NCI-H748 (cell line): ENCODE measurements at regions not wholly inside any gene's neighbourhood (a gene's known extent, or its start where the extent isn't known, plus 50 kb on each side); places are given as distances from the start of the nearest gene placed in this dataset.

Experiments used
- DNase-seq: peaks from one replicate; lab custom pipeline; 2025; ENCODE audit not compliant: unreplicated experiment; lab: John Stamatoyannopoulos, UW

DNA sequence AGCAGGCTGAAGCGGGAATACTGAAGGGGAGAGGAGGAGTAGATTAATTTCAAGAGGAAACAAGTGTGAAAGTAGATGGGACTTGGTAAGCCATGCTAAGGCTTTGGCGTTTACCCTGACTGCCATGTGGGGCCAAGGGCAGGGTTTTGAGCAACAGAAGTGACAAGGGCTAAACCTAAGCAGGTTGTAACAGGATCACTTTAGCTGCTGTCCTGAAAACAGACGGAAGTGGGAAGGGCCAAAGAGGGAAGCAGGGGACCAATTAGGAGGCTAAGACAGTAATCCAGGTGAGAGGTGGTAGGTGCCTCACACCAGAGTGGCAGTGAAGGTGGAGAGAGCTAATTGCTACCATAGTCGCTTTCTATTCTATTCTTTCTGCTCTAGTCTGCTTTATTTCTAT, 166.5 kb downstream of the PJA1 start:
- DNase-seq, result no peak

DNA sequence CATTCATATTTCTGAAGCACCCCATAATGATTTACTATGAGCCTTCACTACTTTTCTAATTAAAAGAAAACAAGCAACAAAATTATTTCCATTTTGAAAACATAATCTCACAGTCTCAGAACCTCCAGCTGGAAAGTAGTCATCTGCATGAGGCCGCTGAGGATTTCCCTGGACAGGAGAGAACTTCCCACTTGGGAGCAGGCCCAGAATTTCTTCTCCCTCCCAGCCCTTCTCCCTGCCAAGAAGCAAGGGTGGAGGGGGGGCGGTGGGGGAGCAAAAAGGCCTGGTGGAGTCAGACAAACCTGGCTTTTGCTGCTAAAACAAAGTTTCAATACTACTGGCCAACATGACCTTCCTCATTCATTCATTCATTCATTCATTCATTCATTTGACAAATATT, 167.3 kb downstream of the PJA1 start:
- no peak for DNase-seq

DNA sequence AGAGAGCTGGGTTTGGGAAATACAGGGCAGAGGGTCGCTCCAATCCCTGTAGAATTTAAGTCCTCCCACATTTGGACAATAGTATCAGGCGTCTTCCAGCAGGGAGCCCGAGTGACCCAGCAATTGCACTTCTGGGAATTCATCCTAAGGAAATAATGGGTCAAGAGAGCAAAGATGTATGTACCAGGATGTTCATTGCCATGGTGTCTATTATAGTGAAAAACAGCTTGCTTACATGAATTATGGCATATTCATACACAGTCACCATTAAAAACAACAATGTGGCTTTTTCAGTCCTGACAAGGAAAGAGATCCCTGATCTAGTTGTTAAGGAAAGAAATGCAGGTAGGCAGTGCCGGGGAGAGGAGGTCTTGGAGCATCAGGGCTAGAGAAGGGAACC, 167.7 kb downstream of the PJA1 start:
- DNase-seq, result no peak

- no peak for DNase-seq
These were observed 167.1 kb downstream of the EFNB1 start for GRCh38 chrX:68995780-68996551.

- no peak for DNase-seq
These were observed 166.6 kb downstream of the EFNB1 start for GRCh38 chrX:68995386-68995779.

DNA sequence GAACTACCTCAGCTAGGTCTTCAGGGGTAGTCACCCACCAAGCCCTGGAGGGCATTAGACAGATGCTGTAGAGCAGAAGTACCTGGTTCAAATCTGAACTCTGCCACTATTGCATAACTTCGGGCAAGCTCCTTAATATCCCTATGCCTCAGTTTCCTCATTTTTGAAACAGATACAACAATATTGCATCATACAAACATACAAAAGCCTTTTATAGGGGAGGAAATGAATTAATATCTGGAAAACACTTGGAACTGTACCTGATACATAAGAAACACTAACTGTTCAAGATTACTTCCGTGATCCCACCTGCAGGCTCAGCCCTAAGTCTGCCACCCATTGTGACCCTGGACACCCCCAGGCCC, 166.1 kb downstream of the EFNB1 start:
- DNase-seq, result no peak

DNA sequence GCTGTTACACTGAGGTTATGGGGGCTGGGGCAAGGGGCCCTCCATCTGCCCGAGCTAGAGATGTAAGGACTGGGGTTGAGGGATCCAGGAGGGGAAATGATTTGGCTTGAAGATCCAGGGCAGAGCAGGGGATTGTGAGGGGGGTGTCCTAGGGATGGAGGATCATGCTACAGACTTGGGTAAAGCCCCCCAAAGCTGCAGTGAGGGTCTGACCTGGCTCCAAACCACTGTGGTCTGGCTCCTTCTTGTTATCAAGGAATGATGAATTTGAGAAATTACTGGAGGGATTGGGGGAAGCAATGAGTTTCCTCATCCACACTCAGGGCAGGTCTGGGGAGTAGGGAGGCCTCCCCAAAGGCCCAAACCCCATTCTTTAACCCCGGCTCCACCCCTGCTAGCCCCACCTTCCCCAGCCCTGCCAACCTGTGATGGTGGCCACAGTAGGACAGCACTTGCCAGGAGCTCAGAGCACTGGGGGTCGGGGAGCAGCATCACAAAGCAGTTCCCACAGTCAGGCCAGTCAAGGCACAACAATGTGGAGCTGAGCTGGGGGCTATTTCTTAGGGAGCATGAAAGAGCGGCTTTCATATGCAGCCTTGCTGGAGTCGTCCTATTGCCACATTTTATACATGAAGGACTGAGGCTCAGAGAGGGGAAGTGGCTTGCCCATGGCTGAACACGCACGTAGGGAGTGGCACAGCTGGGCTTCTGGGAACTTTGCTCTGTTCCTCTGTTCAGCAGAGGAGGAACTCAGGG, 165.5 kb downstream of the EFNB1 start:
- no peak for DNase-seq

GRCh38 chrX:68992821-68993397, 164.1 kb downstream of the EFNB1 start:
- DNase-seq, result no peak

DNA sequence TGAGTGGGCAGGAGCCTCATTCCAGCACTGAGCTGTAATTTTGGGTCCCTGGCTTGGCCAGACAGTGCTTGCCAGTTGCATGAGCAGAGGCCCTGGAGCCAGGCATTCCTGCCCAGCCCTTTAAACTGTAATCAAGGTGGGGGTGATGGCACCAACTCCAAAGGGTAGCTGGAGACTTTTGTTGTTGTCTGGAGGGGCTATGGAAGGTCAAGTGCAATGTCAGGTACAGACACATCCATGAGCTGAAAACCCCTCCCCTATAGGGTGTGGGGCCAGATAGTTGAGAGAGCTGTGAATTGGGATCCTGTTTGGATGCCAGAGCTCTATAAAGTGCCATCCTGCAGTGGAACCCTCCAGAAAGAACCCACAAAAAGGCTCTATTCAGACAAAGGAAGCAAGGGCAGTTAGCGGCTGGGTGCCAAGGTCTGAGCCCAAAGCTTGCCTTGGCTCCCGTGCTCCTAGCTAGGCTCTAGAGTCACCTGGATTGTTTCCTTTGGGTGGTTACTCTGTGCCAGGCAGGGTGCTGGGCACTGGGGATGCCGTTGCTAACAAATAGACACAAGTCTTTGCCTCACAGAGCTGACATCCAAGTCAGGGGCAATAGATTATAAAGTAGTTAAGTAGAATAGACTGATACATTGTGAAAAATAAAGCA, 163.0 kb downstream of the EFNB1 start:
- DNase-seq, result no peak

GRCh38 chrX:68990948-68991347, 162.1 kb downstream of the EFNB1 start:
- no peak for DNase-seq

- DNase-seq, result peak; percentile 33
These were observed 161.2 kb downstream of the EFNB1 start for GRCh38 chrX:68989865-68990606.

DNA sequence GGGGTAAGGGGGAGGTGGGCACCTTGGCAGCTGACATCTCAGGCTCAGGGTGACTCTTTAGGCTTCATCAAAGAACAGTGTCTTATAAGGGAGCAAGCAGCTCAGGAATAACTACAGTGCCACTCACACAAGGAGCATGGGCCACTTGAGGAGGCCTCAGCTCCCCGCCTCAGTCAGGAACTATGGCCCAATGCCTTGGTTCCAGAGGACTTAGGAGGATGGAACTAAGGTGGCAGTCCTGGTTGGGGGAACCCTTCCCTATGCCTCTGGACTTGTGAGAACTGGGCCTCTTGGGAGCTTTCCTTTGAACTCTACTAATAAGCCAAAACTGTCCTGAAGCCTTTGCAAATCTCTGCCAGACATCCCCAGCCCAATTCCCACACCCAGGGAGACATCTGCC, 160.6 kb downstream of the EFNB1 start:
- DNase-seq, result no peak

- DNase-seq, result no peak
These were observed 160.0 kb downstream of the EFNB1 start for GRCh38 chrX:68988865-68989264.

DNA sequence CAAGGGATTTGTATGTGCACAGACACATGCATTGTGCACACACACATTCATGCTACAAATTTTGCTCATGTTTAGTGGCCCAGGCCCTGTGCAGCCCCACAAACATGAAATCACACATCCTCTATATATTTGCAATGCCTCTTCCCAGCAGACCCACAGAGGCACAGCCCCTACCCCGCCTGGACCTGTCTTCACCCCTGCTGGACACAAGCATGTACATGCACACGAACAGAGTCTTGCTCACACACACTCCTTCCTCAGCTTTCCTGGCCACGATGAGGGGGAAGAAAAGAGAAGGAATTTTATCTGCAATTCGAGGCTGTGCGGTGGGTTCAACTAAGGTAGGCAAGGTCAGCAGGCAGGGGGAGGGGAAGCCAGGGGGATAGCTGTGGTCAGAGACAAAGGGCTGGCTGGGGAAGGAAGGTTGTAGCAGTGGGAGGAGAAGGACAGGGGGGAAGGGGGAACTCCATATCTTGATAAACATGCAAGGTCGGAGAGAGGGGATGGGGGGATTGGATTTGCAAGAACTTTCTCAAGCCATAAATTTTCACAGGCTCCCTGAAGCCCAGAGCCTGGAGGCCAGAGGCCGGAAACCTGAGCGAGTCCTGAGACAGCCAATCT, 156.4 kb downstream of the EFNB1 start:
- no peak for DNase-seq

- DNase-seq, result no peak
These were observed 154.4 kb downstream of the EFNB1 start for GRCh38 chrX:68983004-68983857.

DNA sequence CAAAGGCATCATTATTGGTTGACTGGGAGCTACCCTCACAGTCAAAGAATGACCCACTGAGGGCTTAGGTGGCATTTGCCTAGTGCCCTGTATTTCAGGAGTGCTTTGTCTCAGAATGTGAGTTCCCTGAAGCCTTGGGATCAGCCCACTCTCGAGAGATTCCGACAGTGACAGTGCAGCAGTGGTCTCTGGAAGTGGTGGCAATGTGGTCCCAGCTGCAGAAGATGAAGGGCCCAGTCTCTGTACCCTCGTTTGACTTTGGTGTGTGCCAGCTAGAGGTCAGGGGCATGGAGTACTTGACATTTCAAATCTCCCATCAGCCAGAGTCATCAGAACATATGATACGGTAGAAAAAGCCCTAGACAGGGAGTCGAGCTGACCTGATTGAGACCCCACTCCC, 153.7 kb downstream of the EFNB1 start:
- DNase-seq, result no peak

GRCh38 chrX:68980906-68981616, 152.2 kb downstream of the EFNB1 start:
- DNase-seq, result no peak

DNA sequence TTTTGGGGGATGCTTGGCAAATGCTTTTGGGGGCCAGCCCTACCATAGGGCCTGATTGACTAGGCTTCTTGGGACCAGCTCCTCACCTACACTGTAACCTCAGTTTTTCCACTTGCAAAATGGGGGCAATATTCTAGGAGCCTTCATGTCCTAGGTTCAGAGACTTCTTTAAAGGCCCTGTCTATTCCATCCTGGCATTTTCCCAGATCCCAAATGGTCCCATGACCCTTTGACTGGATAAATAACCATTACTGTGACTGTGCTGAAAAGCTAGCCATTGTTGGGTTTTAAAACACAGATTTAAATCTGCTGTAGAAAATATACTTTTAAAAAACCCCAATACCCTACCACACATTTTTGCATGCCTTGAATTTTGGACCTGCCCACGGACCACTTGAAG, 149.8 kb downstream of the EFNB1 start:
- DNase-seq, result no peak

DNA sequence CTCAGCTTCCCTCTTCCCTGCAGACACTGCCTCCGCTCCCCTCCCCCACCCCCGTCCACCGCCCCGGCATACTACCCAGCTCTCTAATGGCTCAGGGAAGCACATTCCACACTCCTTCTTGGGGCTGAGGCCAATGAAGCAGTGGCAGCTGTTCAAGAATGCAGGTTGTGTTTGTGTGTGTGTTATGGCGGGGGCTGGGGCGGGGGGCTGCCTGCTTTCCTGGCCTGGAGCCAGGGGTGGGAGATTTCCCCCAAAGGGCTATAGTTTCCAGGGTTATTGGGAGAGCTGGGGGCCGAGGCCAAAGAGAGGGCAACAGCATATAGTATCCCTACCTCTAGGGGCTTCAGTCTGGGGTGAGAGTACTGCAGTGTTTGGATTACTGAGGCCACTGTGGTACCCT, 149.4 kb downstream of the EFNB1 start:
- DNase-seq, result no peak
